ENCODE measurements at regions not wholly inside any gene's neighbourhood (a gene's known extent, or its start where the extent isn't known, plus 50 kb on each side); places are given as distances from the start of the nearest gene placed in this dataset.

DNA sequence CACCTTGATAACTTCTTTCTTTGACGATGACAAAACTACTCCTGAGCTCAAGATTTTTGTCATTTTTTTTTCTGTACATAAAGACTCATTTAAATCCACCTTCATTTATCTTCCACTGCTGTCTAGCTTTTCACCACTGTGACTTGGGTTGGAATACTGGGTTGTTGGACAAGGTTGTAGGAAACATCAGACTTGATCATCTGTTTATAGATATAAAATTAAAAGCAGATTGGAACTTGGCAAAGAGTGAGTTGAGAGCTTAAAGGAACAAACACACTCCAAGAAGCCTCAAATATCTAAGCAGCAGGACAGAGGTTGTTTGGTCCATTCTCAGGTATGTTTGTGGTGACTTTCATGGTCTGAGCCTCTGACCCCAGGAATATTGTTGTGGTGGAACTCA lies 141.7 kb upstream of the NDN start:
- H3K27me3 ChIP-seq (ENCODE audit: insufficient read depth, low read length): no peaks in the 10 kb centered on the region
- H3K9me3 ChIP-seq (ENCODE audit: control insufficient read depth in 1 of 2, insufficient read depth in 1 of 2, low read depth in 1 of 2, low read length in 2 of 2): peaks cover 0 to 29% of the 10 kb centered on the region in 2 experiments; a peak in 3 of 4 replicates
- no peak overlapping the region for H2AFZ ChIP-seq (ENCODE audit: low read depth, low read length, poor library complexity, severe bottlenecking)
- no peak for TF ChIP-seq TCF7L2 (IDR thresholded peaks at IDR 0.05; ENCODE audit: borderline replicate concordance, extremely low read depth, insufficient read depth, insufficient read length)
- TF ChIP-seq, protein P1, sequence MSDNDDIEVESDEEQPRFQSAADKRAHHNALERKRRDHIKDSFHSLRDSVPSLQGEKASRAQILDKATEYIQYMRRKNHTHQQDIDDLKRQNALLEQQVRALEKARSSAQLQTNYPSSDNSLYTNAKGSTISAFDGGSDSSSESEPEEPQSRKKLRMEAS (IDR thresholded peaks at IDR 0.05): no peak
- TF ChIP-seq ELF1 (IDR thresholded peaks at IDR 0.05; ENCODE audit: borderline replicate concordance, low read depth): no peak
- no peak for TF ChIP-seq RAD21 (IDR thresholded peaks at IDR 0.05; ENCODE audit: low read depth)
- TF ChIP-seq, protein P2, sequence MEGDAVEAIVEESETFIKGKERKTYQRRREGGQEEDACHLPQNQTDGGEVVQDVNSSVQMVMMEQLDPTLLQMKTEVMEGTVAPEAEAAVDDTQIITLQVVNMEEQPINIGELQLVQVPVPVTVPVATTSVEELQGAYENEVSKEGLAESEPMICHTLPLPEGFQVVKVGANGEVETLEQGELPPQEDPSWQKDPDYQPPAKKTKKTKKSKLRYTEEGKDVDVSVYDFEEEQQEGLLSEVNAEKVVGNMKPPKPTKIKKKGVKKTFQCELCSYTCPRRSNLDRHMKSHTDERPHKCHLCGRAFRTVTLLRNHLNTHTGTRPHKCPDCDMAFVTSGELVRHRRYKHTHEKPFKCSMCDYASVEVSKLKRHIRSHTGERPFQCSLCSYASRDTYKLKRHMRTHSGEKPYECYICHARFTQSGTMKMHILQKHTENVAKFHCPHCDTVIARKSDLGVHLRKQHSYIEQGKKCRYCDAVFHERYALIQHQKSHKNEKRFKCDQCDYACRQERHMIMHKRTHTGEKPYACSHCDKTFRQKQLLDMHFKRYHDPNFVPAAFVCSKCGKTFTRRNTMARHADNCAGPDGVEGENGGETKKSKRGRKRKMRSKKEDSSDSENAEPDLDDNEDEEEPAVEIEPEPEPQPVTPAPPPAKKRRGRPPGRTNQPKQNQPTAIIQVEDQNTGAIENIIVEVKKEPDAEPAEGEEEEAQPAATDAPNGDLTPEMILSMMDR (IDR thresholded peaks at IDR 0.05 in 2 of 3, conservative IDR thresholded peaks at IDR 0.05 in 1 of 3; ENCODE audit: borderline replicate concordance in 1 of 3, insufficient read depth in 1 of 3, low read depth in 2 of 3, low read length in 2 of 3): no peak
- H3K9ac ChIP-seq (ENCODE audit: low read length): no peak overlapping the region
- no TSS peak for BruUV-seq (replicated peaks)
- no peak overlapping the region for H3K27ac ChIP-seq (ENCODE audit: low read depth, low read length)
- POLR2A ChIA-PET: no interaction called here
- no peak overlapping the region for H3K4me3 ChIP-seq (replicated peaks in 1 of 2; ENCODE audit: low read depth in 1 of 2, low read length in 2 of 2)
- no peak overlapping the region for H3K4me2 ChIP-seq (ENCODE audit: low read length)
- H3K36me3 ChIP-seq (ENCODE audit: control insufficient read depth in 1 of 2, insufficient read depth in 2 of 2, low read length in 2 of 2): no peaks in the 10 kb centered on the region
- DNase-seq (ENCODE audit: low read depth, low spot score): no peak
- no peaks in the 10 kb centered on the region for H3K79me2 ChIP-seq (ENCODE audit: insufficient read depth, low read length)
- H4K20me1 ChIP-seq (ENCODE audit: insufficient read depth): no peaks in the 10 kb centered on the region
- RAD21 ChIA-PET (ENCODE audit: low non-redundant PET in 1 of 2, low total read pairs in 2 of 2, uncharacterized antibody in 2 of 2, unreplicated experiment in 2 of 2): no interaction called here
- no peak for ATAC-seq
- CTCF ChIA-PET: no interaction called here
- no peaks in the 10 kb centered on the region for H3K9me2 ChIP-seq (ENCODE audit: insufficient read depth)
- H3K4me1 ChIP-seq (ENCODE audit: control insufficient read depth in 1 of 2, insufficient read depth in 2 of 2, low read length in 2 of 2): no peaks in the 10 kb centered on the region
- intact Hi-C loops (cut with micrococcal nuclease): no loop called here

DNA sequence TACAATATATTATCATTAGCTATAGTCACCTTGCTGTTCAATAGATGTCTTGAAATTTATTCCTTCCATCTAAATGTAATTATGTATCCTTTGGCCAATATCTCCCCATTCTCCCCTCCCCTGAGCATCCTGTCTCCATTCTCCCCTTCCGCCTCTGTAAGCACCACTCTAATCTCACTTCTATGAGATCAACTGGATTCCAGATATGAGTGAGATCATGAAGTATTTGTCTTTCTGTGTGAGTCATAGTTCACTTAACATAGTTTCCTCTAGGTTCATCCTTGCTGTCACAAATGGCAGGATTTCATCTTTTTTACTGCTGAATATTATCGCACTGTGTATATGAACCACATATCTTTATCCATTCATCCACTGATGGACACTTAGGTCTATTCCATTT lies 148.8 kb upstream of the NDN start:
- Histone ChIP-seq H2AFZ (ENCODE audit: low read depth, low read length, poor library complexity, severe bottlenecking) (no peak overlapping the region), H3K9me3 (ENCODE audit: control insufficient read depth in 1 of 2, insufficient read depth in 1 of 2, low read depth in 1 of 2, low read length in 2 of 2) (peaks cover 0 to 26% of the 10 kb centered on the region in 2 experiments; a peak in 2 of 4 replicates), H4K20me1 (ENCODE audit: insufficient read depth) (no peaks in the 10 kb centered on the region), H3K9ac (ENCODE audit: low read length) (no peak overlapping the region), H3K27ac (ENCODE audit: low read depth, low read length) (no peak overlapping the region), H3K36me3 (ENCODE audit: control insufficient read depth in 1 of 2, insufficient read depth in 2 of 2, low read length in 2 of 2) (no peaks in the 10 kb centered on the region), H3K9me2 (ENCODE audit: insufficient read depth) (no peaks in the 10 kb centered on the region), H3K4me1 (ENCODE audit: control insufficient read depth in 1 of 2, insufficient read depth in 2 of 2, low read length in 2 of 2) (no peaks in the 10 kb centered on the region), H3K4me2 (ENCODE audit: low read length) (no peak overlapping the region), H3K4me3 (replicated peaks in 1 of 2; ENCODE audit: low read depth in 1 of 2, low read length in 2 of 2) (no peak overlapping the region), H3K79me2 (ENCODE audit: insufficient read depth, low read length) (no peaks in the 10 kb centered on the region), H3K27me3 (ENCODE audit: insufficient read depth, low read length) (no peaks in the 10 kb centered on the region)
- no peak for DNase-seq (ENCODE audit: low read depth, low spot score)
- intact Hi-C loops (cut with micrococcal nuclease): no loop called here
- ChIA-PET CTCF (no interaction called here), RAD21 (ENCODE audit: low non-redundant PET in 1 of 2, low total read pairs in 2 of 2, uncharacterized antibody in 2 of 2, unreplicated experiment in 2 of 2) (no interaction called here), POLR2A (no interaction called here)
- no peak for ATAC-seq
- BruUV-seq (replicated peaks): no TSS peak
- TF ChIP-seq, protein P1 (IDR thresholded peaks at IDR 0.05): no peak
- no peak for TF ChIP-seq SRF (IDR thresholded peaks at IDR 0.05; ENCODE audit: low read depth)
- no peak for TF ChIP-seq ELF1 (IDR thresholded peaks at IDR 0.05; ENCODE audit: borderline replicate concordance, low read depth)
- no peak for TF ChIP-seq CBX3 (IDR thresholded peaks at IDR 0.05; ENCODE audit: low read depth)
- TF ChIP-seq, protein P2 (IDR thresholded peaks at IDR 0.05 in 2 of 3, conservative IDR thresholded peaks at IDR 0.05 in 1 of 3; ENCODE audit: borderline replicate concordance in 1 of 3, insufficient read depth in 1 of 3, low read depth in 2 of 3, low read length in 2 of 3): no peak
- TF ChIP-seq, protein P3, sequence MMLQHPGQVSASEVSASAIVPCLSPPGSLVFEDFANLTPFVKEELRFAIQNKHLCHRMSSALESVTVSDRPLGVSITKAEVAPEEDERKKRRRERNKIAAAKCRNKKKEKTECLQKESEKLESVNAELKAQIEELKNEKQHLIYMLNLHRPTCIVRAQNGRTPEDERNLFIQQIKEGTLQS (IDR thresholded peaks at IDR 0.05): no peak
- no peak for TF ChIP-seq YY1 (IDR thresholded peaks at IDR 0.05; ENCODE audit: extremely low read depth, insufficient replicate concordance, low read depth, low read length)
- TF ChIP-seq SP1 (IDR thresholded peaks at IDR 0.05; ENCODE audit: low read depth): no peak
- TF ChIP-seq, protein P4, sequence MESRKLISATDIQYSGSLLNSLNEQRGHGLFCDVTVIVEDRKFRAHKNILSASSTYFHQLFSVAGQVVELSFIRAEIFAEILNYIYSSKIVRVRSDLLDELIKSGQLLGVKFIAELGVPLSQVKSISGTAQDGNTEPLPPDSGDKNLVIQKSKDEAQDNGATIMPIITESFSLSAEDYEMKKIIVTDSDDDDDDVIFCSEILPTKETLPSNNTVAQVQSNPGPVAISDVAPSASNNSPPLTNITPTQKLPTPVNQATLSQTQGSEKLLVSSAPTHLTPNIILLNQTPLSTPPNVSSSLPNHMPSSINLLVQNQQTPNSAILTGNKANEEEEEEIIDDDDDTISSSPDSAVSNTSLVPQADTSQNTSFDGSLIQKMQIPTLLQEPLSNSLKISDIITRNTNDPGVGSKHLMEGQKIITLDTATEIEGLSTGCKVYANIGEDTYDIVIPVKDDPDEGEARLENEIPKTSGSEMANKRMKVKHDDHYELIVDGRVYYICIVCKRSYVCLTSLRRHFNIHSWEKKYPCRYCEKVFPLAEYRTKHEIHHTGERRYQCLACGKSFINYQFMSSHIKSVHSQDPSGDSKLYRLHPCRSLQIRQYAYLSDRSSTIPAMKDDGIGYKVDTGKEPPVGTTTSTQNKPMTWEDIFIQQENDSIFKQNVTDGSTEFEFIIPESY (IDR thresholded peaks at IDR 0.05; ENCODE audit: extremely low read depth, insufficient replicate concordance, low read length): no peak
- no peak for TF ChIP-seq FOSL1 (IDR thresholded peaks at IDR 0.05; ENCODE audit: low read depth)

All from HCT116 (cell line).